GM18502 (cell line): ENCODE measurements at regions not wholly inside any gene's neighbourhood (a gene's known extent, or its start where the extent isn't known, plus 50 kb on each side); places are given as distances from the start of the nearest gene placed in this dataset.
"Not testable (repeated sequence)": the region's sequence is repeated elsewhere in the genome, so short reads cannot be mapped to it uniquely, and the experiment has no call there.

Source experiments
- ATAC-seq: cut with Tn5 transposase; IDR thresholded peaks from one replicate; pipeline ENCODE4 v1.9.1; 2021; ENCODE audit warnings: mild to moderate bottlenecking; ENCODE audit not compliant: unreplicated experiment, poor library complexity

- ATAC-seq: no peak
These were observed 615.6 kb upstream of the ADAMTS9 start for GRCh38 chr3:65303431-65303830.

GRCh38 chr3:65291448-65292125 lies 603.8 kb upstream of the ADAMTS9 start:
- ATAC-seq: no peak

- ATAC-seq: no peak
These were observed 601.0 kb upstream of the ADAMTS9 start for GRCh38 chr3:65288776-65289175.

- no peak for ATAC-seq
These were observed 598.2 kb upstream of the ADAMTS9 start for GRCh38 chr3:65285956-65286355.

- no peak for ATAC-seq
These were observed 597.2 kb upstream of the ADAMTS9 start for GRCh38 chr3:65284961-65285360.

- ATAC-seq: no peak
These were observed 596.7 kb upstream of the ADAMTS9 start for GRCh38 chr3:65284546-65284945.

- ATAC-seq: no peak
These were observed 591.5 kb upstream of the ADAMTS9 start for GRCh38 chr3:65279225-65279782.

GRCh38 chr3:65277798-65278197 lies 590.0 kb upstream of the ADAMTS9 start:
- ATAC-seq: no peak

GRCh38 chr3:65276551-65276950 lies 588.8 kb upstream of the ADAMTS9 start:
- ATAC-seq: no peak

GRCh38 chr3:65268426-65268825 lies 580.6 kb upstream of the ADAMTS9 start:
- no peak for ATAC-seq

GRCh38 chr3:65265942-65266590 lies 578.3 kb upstream of the ADAMTS9 start:
- no peak for ATAC-seq

GRCh38 chr3:65265511-65265910 lies 577.7 kb upstream of the ADAMTS9 start:
- ATAC-seq: no peak

- no peak for ATAC-seq
These were observed 574.7 kb upstream of the ADAMTS9 start for GRCh38 chr3:65262548-65262947.

- ATAC-seq: no peak
These were observed 572.1 kb upstream of the ADAMTS9 start for GRCh38 chr3:65259946-65260345.

GRCh38 chr3:65252914-65253313 lies 565.1 kb upstream of the ADAMTS9 start:
- ATAC-seq: not testable (repeated sequence)

- no peak for ATAC-seq
These were observed 564.5 kb upstream of the ADAMTS9 start for GRCh38 chr3:65252266-65252665.

- no peak for ATAC-seq
These were observed 563.6 kb upstream of the ADAMTS9 start for GRCh38 chr3:65251375-65251774.

GRCh38 chr3:65246561-65246960 lies 558.8 kb upstream of the ADAMTS9 start:
- ATAC-seq: no peak

GRCh38 chr3:65245133-65246063 lies 557.6 kb upstream of the ADAMTS9 start:
- no peak for ATAC-seq

GRCh38 chr3:65240366-65240765 lies 552.6 kb upstream of the ADAMTS9 start:
- ATAC-seq: no peak

GRCh38 chr3:65238652-65239051 lies 550.9 kb upstream of the ADAMTS9 start:
- ATAC-seq: no peak
